Eye (tissue), 1 donor: ENCODE measurements at regions not wholly inside any gene's neighbourhood (a gene's known extent, or its start where the extent isn't known, plus 50 kb on each side); places are given as distances from the start of the nearest gene placed in this dataset.

Experiments used
- DNase-seq: peaks from one replicate; pipeline ENCODE4 v3.0.0-alpha.2; 2015

GRCh38 chr11:129590753-129591475 lies 215.3 kb downstream of the BARX2 start:
- no peak for DNase-seq

- no peak for DNase-seq
Measured at GRCh38 chr11:129591527-129591926, 215.9 kb downstream of the BARX2 start.

GRCh38 chr11:129592191-129592590 lies 216.5 kb downstream of the BARX2 start:
- no peak for DNase-seq

- DNase-seq: peak; percentile 45
Measured at GRCh38 chr11:129593098-129593497, 217.4 kb downstream of the BARX2 start.

DNA sequence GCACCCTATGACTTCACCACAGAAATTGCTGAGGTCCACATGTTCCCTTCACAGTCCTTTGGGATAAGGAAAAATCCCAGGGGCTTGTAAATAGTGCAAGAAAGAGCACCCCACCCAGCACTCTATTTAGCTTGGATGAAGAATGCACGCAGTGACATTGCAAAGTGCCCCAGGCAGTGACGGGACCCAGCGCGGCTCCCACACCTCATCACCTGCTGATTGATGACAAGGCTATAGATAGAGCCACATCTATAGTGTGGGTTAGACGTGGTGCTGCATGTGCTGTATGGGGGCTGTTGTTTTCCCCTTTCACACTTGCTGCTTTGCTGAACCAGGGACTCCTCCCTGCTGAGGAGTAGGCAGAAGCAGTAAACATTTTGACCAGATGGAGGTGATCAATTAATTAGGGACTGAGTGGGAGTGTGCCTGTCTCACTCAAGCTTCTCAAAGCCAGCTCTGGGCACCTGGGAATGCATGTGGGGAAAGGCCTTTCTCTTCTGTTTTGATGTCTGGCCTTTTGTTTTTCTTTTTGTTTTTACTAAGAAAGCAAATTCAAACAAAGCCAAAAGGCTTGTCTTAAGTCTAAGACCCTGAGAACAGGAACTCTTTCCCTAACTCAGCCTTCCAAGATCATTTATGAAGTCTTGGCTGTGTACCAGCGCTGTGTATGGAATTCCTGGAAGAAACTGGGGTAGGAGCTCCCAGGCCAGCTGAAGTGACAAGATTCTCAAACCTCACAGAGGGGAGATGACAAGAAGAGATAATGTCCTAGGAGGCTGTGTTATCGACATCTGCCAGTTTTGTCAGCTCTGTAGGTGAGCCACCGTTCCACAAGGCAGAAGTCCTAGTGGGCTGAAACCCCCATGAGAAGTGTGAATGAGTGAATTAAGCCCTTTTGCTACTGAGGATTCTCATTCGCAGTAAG lies 219.7 kb downstream of the BARX2 start:
- DNase-seq: no peak

DNA sequence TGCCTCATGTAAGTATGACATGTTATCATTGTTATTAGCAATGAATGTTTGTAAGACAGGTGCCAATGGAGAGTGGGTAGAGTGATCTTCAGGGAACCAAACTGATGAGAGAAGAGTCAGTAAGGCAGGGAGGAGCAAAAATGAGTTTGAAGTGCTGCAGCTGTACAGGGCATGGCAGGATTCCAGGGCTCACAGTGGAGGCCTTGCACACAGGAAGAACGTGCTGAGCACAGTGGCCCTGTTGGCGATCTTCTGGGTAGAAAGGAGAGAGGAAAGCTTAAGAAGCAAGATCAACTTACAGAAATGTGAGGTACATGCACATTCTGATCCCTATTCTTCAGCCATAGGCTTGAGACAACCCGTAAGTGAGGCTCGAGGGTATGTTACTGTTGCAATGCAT lies 219.3 kb upstream of the TMEM45B start:
- no peak for DNase-seq

- no peak for DNase-seq
Measured at GRCh38 chr11:129598378-129598777, 217.3 kb upstream of the TMEM45B start.

DNA sequence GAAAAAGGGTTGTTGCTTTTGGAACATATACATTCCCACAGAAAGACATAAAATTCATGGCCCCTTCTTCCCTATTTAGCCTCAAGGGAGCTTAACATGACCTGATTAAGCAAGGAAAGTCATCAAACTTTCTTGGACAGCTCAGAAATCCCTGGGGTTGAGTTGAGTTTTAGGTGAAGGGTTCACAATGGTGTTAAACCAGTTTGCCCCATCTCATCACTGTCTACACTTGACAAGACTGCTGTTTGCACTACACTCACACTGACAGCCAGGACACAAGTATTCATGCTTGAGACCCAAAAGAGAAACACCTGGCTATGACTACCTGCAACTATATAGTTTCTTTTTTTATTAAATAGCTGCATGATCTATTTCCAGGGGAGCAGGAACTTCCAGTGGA lies 209.8 kb upstream of the TMEM45B start:
- DNase-seq: no peak

DNA sequence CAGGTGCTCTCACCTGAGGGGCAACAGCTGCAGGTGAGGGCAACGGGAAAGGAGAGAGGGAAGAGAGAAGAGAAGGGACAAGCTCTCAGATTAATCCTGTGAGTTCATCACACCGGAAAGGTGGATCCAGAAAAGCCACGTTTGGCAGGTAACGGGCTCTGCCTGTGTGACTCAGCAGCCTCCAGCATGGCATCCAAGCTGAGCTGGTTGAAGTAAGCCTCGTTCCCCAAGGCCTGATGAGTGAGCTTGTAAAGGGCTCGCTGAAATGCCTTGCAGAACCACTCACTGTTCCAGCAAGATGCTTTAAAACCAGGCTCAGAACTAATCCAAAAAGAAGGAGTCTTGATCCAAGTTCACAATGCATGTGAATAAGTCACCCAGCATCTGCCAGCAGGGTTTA lies 206.9 kb upstream of the TMEM45B start:
- DNase-seq: no peak

DNA sequence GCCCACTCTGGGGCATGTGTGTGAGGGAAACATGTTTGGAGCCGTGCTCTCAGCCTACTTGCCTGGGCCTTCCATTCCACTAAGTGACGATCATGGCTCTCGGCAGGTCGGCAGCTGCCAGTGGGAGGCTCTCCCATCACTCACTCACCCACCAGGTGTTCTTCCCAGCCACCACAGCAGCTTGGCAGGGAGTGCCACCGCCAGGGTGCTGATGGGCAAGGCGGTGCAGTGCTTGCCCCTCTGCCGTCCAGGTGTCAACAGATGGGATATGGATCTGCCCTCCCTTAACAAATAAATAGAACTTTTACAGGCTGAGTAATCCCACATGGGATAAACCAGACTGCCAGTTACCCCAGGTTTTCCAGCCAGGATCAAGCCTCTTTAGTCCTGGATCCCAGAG lies 205.5 kb upstream of the TMEM45B start:
- DNase-seq: no peak

DNA sequence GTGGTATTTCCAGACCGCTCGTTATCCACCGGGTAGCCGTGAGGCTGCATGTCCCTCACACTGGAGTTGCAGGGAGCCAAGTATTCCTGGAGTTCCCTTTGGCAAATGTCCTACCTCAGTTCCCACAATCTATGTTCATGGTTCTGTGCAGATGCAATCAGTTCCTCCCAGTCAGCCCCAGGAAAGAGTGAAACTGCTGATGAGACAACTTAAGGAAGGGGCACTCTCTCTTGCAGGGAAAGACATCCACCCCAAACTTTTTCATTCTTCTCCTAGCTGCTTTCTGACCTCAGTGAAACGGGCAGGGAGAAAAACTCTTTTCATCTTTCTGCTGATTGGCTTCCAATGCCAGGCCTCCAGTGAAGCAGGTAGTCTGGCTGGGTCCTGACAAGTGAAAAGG lies 205.1 kb upstream of the TMEM45B start:
- no peak for DNase-seq

DNA sequence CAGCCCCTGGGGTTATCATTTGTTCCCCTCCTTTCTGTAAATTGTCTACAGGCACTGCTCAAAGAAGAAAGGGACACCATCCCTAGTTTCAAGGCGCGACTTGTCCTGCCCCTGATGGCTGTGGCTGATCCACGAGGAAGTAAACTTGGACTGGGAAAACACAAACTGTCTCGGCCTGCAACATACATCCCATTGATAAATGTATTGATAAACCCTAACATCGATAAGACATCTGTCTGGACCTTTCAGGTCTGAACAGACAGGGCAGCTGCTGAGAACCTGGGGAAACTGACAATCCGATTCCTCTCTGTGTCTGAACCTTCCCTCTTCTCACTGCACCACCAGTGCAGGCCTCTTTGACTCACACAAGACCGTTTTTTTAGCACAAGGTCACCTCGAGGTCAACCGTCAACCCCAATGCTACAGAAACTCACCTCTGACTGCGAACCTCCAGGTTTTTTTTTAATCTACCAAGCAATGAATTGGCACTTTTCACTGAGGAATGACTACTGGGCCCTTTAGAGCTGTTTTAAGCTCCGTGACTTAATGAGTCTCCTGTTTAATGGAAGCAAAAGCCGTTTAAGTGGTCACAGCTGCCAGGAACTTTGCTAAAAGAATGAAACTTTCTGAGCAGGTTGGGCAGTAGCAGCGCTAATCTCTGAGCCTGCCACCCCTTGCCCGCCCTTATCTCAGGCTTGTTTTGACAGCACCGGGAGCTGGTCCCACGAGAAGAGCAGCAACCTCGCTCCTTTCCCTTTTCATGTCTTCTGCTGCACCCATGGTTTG lies 203.8 kb upstream of the TMEM45B start:
- peak; percentile 52 for DNase-seq

DNA sequence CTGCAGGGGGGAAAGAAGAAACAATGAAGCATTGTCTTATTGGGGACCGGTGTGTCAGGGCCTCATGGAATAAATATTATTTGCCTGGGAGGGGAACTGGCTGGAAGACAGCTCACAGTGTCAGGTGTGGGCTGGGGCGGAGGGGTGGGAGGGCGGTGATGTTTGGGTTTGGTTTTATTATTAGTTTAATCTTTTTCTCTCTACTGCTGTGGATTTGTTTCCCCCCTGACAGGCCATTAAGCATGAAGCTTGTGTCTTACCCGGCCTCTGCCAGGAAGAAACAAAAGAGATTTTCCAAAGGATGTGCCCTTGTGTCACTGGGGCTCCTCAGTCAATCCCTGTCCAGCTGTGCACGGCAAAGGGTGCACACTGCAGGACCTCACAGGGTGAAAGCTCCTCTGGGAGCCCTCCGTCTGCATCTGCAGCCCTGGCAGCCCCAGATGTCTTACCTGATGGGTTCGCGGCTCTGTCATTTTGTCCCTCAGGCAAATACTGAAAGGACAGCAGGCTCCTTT lies 203.1 kb upstream of the TMEM45B start:
- DNase-seq: no peak

- DNase-seq: no peak
Measured at GRCh38 chr11:129613071-129613470, 202.6 kb upstream of the TMEM45B start.

DNA sequence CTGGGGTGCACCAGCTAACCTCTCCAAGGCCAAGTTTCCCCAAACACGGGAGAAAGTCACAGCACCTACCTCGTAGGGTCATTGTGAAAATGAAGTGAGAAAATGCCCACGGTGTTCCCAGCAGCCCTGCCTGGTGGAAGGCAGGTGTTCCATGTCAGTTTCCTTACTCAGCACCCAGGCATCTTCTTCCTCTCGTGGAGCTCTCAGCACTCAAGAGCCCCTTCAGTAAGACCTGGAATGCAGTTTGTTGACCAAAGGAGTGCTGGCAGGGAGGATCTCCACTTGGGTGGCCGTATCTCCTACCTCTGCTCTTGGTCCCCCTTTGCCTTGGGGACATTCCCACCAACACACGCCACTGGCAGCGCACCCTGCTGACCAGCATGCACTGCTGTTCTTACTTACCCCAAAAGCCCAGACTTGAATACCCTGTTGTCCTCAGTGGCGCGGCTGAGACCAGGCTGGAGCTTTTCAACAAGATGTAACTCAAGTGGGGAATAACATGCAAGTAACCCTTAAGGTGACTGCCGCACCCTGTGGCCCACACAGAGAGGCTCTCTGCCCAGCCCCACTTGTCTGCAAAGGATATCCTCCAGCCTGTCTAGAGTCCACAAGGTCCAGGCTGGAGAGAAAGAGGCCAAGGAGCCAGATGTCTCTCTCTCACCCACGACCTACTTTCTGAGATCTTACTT lies 201.2 kb upstream of the TMEM45B start:
- DNase-seq: no peak

DNA sequence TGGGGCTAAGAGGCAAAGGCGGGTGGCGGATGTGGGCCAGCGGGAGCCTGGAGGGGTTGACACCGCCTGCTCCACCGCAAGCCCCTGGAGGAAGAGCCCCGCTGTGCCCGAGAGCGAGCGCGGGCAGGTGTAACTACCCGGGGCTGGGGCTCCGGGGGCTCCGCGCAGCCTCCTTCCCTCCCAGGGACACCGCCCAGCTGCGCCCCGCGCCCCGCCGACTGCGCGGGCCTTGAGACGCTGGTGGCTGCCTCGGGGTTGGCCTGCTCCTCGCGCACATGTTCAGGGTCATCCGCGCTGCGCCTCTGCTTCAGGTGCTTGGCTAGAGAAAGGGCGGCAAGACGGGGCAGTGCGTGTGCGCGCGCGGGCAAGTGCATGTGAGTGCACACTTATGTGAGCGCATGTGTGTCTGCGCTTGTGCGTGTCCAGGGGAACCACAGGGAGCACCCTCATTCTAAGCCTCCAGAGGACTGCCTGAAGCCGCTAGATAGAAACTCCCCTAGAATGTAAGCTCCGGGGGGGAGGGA lies 197.5 kb upstream of the TMEM45B start:
- no peak for DNase-seq

- DNase-seq: no peak
Measured at GRCh38 chr11:129620237-129621104, 195.2 kb upstream of the TMEM45B start.

- DNase-seq: no peak
Measured at GRCh38 chr11:129625930-129626329, 189.7 kb upstream of the TMEM45B start.

DNA sequence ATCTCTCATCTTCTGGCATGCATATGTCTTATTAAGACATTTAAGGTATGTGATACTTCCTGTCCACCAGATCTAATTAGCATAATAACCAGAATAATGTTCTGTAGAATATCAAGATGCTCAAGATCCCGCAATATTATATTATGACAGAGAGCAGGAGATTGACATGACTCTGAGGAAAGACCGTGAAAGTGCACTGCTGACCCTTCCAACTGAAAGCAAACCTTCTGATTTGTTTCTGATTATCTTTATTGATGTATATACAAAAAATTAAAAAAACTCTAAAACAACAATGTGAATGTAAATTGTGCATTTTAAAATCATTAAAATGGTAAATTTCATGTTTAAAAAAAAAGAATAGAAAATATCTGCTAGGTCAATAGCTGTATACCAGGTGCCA lies 184.4 kb upstream of the TMEM45B start:
- no peak for DNase-seq

DNA sequence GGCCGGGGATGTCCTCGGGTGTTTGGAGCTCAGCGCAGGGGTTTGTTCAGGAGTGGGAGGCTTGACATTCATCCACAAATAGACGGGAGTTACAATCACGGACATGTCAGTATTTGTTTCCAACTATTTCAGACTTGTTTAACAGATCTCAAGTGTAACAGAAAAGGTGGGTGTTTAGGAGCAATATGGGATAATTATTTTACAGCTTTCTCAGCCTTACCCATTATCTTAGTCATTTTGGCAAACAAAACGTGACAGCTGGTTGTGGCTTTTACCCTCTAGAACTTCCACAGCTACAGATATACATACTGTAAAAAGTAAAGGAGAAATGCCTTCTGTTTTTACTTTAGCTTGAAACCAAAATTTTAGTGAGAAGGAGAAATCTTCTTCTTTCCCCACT lies 178.7 kb upstream of the TMEM45B start:
- no peak for DNase-seq

- DNase-seq: no peak
Measured at GRCh38 chr11:129637473-129637872, 178.2 kb upstream of the TMEM45B start.
